Vagina (tissue), 2 donors: ENCODE measurements at regions not wholly inside any gene's neighbourhood (a gene's known extent, or its start where the extent isn't known, plus 50 kb on each side); places are given as distances from the start of the nearest gene placed in this dataset.

ENCODE experiments used
- DNase-seq, 2 donors: peaks; one replicate each; pipeline ENCODE4 v3.0.0-alpha.2; 2017; ENCODE audit errors: extremely low spot score in 2 of 2
- H3K27ac ChIP-seq: fragments of 200-600 bp; sonication (generic); one replicate; pipeline ENCODE4 v1.5.1; 2019
- H3K27me3 ChIP-seq: fragments of 200-600 bp; sonication (generic); one replicate; pipeline ENCODE4 v1.5.1; 2019
- H3K36me3 ChIP-seq, 2 donors: fragments of 200-600 bp; sonication (generic); one replicate each; pipeline ENCODE4 v1.5.1; 2017 to 2019
- H3K4me1 ChIP-seq: fragments of 200-600 bp; sonication (generic); one replicate; pipeline ENCODE4 v1.5.1; 2019
- H3K4me3 ChIP-seq, 2 donors: fragments of 200-600 bp; sonication (generic); 1 replicate in 1 of 2; 2 replicates in 1 of 2; pipeline ENCODE4 v1.5.1; 2016 to 2019
- H3K9me3 ChIP-seq: fragments of 200-600 bp; sonication (generic); one replicate; pipeline ENCODE4 v1.5.1; 2019
- CTCF ChIP-seq, 3 experiments: fragments of 450-650 bp in 2 of 3; fragments of 200-600 bp in 1 of 3; sonication (generic) in 1 of 3; IDR thresholded peaks; one replicate each; pipeline ENCODE4 v1.5.1; 2017 to 2019; ENCODE audit warnings: antibody characterized with exemption in 3 of 3, mild to moderate bottlenecking in 2 of 3, moderate library complexity in 2 of 3
- POLR2A ChIP-seq, 2 donors: fragments of 450-650 bp; IDR thresholded peaks; one replicate each; pipeline ENCODE4 v1.6.1; 2017; ENCODE audit warnings: antibody characterized with exemption in 2 of 2, mild to moderate bottlenecking in 2 of 2, moderate library complexity in 2 of 2
- POLR2AphosphoS5 ChIP-seq, 2 donors: sonication (generic); formaldehyde crosslinking; IDR thresholded peaks; one replicate each; pipeline ENCODE4 v1.9.0; 2017; ENCODE audit warnings: antibody characterized with exemption in 2 of 2, mild to moderate bottlenecking in 2 of 2, low read depth in 1 of 2; ENCODE audit not compliant: insufficient read depth in 1 of 2
- intact Hi-C: fragments of 100-400 bp; cut with DNase I; formaldehyde crosslinking; loops from one replicate; pipeline ENCODE4 v1.15.1; 2023

GRCh38 chr13:111034811-111035210 is 80.3 kb upstream of the ARHGEF7 start:
- Histone ChIP-seq H3K4me1 (peaks cover 12% of the 10 kb centered on the region), H3K4me3 (no peak overlapping the region), H3K9me3 (no peaks in the 10 kb centered on the region), H3K27ac (no peak overlapping the region), H3K27me3 (no peaks in the 10 kb centered on the region), H3K36me3 (no peaks in the 10 kb centered on the region)
- DNase-seq: no peak
- no peak for TF ChIP-seq POLR2AphosphoS5 (IDR thresholded peaks at IDR 0.05; ENCODE audit: insufficient read depth in 1 of 2, low read depth in 1 of 2)
- no peak for TF ChIP-seq POLR2A (IDR thresholded peaks at IDR 0.05)
- TF ChIP-seq CTCF (IDR thresholded peaks at IDR 0.05): no peak
- intact Hi-C loops: no loop called here

GRCh38 chr13:111033172-111034130 is 81.7 kb upstream of the ARHGEF7 start:
- intact Hi-C loops: no loop called here
- Histone ChIP-seq H3K9me3 (no peaks in the 10 kb centered on the region), H3K4me1 (peaks cover 12% of the 10 kb centered on the region), H3K4me3 (no peak overlapping the region), H3K27me3 (no peaks in the 10 kb centered on the region), H3K27ac (peak overlapping the region; percentile 71), H3K36me3 (no peaks in the 10 kb centered on the region)
- no peak for DNase-seq
- no peak for TF ChIP-seq POLR2A (IDR thresholded peaks at IDR 0.05)
- TF ChIP-seq POLR2AphosphoS5 (IDR thresholded peaks at IDR 0.05; ENCODE audit: insufficient read depth in 1 of 2, low read depth in 1 of 2): peak in 1 of 2 donors; percentile 41

- Histone ChIP-seq H3K27me3 (no peaks in the 10 kb centered on the region), H3K27ac (peak overlapping the region; percentile 71), H3K4me3 (no peak overlapping the region), H3K36me3 (no peaks in the 10 kb centered on the region), H3K9me3 (no peaks in the 10 kb centered on the region), H3K4me1 (peaks cover 12% of the 10 kb centered on the region)
- TF ChIP-seq POLR2A (IDR thresholded peaks at IDR 0.05) (no peak), POLR2AphosphoS5 (IDR thresholded peaks at IDR 0.05; ENCODE audit: insufficient read depth in 1 of 2, low read depth in 1 of 2) (peak in 1 of 2 donors; percentile 62)
- intact Hi-C loops: no loop called here
- DNase-seq: no peak
These were observed 83.6 kb upstream of the ARHGEF7 start for GRCh38 chr13:111031531-111031961.

- H3K27me3 ChIP-seq: no peaks in the 10 kb centered on the region
- H3K27ac ChIP-seq: no peak overlapping the region
- H3K4me3 ChIP-seq: no peak overlapping the region
- intact Hi-C loops: no loop called here
- no peaks in the 10 kb centered on the region for H3K9me3 ChIP-seq
- peaks cover 12% of the 10 kb centered on the region for H3K4me1 ChIP-seq
- no peak for DNase-seq
- no peaks in the 10 kb centered on the region for H3K36me3 ChIP-seq
- no peak for TF ChIP-seq POLR2AphosphoS5 (IDR thresholded peaks at IDR 0.05; ENCODE audit: insufficient read depth in 1 of 2, low read depth in 1 of 2)
- no peak for TF ChIP-seq CTCF (IDR thresholded peaks at IDR 0.05)
- TF ChIP-seq POLR2A (IDR thresholded peaks at IDR 0.05): no peak
These were observed 85.0 kb upstream of the ARHGEF7 start for GRCh38 chr13:111029957-111030609.

GRCh38 chr13:111027458-111028439 is 87.4 kb upstream of the ARHGEF7 start:
- TF ChIP-seq POLR2AphosphoS5 (IDR thresholded peaks at IDR 0.05; ENCODE audit: insufficient read depth in 1 of 2, low read depth in 1 of 2) (no peak), POLR2A (IDR thresholded peaks at IDR 0.05) (no peak), CTCF (IDR thresholded peaks at IDR 0.05) (no peak)
- intact Hi-C loops: no loop called here
- Histone ChIP-seq H3K9me3 (no peaks in the 10 kb centered on the region), H3K36me3 (no peaks in the 10 kb centered on the region), H3K4me1 (peaks cover 12% of the 10 kb centered on the region), H3K27me3 (no peaks in the 10 kb centered on the region), H3K4me3 (no peak overlapping the region), H3K27ac (no peak overlapping the region)
- no peak for DNase-seq
